RWPE2 (cell line): ENCODE measurements at regions not wholly inside any gene's neighbourhood (a gene's known extent, or its start where the extent isn't known, plus 50 kb on each side); places are given as distances from the start of the nearest gene placed in this dataset.

Source experiments
- ATAC-seq: fragments of 200-7000 bp; cut with Tn5 transposase; 3 replicates; pipeline ENCODE4 v1.9.1; 2021; ENCODE audit warnings: low read depth
- DNase-seq: peaks from one replicate; pipeline ENCODE4 v3.0.0-alpha.2; 2020; ENCODE audit warnings: low spot score
- H3K27ac ChIP-seq: fragments of 450-650 bp; 2 replicates; pipeline ENCODE4 v1.5.1; 2017; ENCODE audit warnings: mild to moderate bottlenecking; ENCODE audit not compliant: poor library complexity, severe bottlenecking
- H3K27me3 ChIP-seq: fragments of 250-450 bp; sonication (Bioruptor Pico); 2 replicates; pipeline ENCODE4 v1.5.1; 2021; ENCODE audit warnings: mild to moderate bottlenecking, moderate library complexity; ENCODE audit not compliant: insufficient read depth, poor library complexity, severe bottlenecking
- H3K36me3 ChIP-seq: fragments of 250-450 bp; sonication (Bioruptor Pico); 2 replicates; pipeline ENCODE4 v1.5.1; 2020; ENCODE audit warnings: low read depth, mild to moderate bottlenecking, moderate library complexity
- H3K4me1 ChIP-seq: fragments of 250-450 bp; sonication (Bioruptor Pico); 2 replicates; pipeline ENCODE4 v1.5.1; 2021; ENCODE audit warnings: mild to moderate bottlenecking, moderate library complexity; ENCODE audit not compliant: insufficient read depth, poor library complexity, severe bottlenecking
- H3K4me3 ChIP-seq: fragments of 250-450 bp; sonication (Bioruptor Pico); 2 replicates; pipeline ENCODE4 v1.5.1; 2021; ENCODE audit warnings: mild to moderate bottlenecking, moderate library complexity; ENCODE audit not compliant: severe bottlenecking
- H3K9me3 ChIP-seq: fragments of 250-450 bp; sonication (Bioruptor Pico); 2 replicates; pipeline ENCODE4 v1.5.1; 2021; ENCODE audit warnings: mild to moderate bottlenecking, moderate library complexity; ENCODE audit not compliant: severe bottlenecking
- CTCF ChIP-seq: fragments of 450-650 bp; IDR thresholded peaks from one replicate; pipeline ENCODE4 v1.5.1; 2017; ENCODE audit warnings: mild to moderate bottlenecking, moderate library complexity; ENCODE audit not compliant: poor library complexity, severe bottlenecking

GRCh38 chr1:90593312-90593711 is 123.8 kb downstream of the BARHL2 start:
- TF ChIP-seq CTCF, result no peak
- no peak for DNase-seq
- Histone ChIP-seq H3K4me1 (no peaks in the 10 kb centered on the region), H3K36me3 (no peaks in the 10 kb centered on the region), H3K4me3 (no peak overlapping the region), H3K27ac (no peak overlapping the region), H3K9me3 (peaks cover 2% of the 10 kb centered on the region), H3K27me3 (peaks cover 2% of the 10 kb centered on the region)
- no peak for ATAC-seq

- Histone ChIP-seq H3K27ac (no peak overlapping the region), H3K9me3 (no peaks in the 10 kb centered on the region), H3K4me3 (no peak overlapping the region), H3K27me3 (peaks cover 2% of the 10 kb centered on the region), H3K4me1 (no peaks in the 10 kb centered on the region), H3K36me3 (no peaks in the 10 kb centered on the region)
- ATAC-seq (no peak), DNase-seq (no peak)
- TF ChIP-seq CTCF, result no peak
Observed at GRCh38 chr1:90591970-90592356, 125.1 kb downstream of the BARHL2 start.

DNA sequence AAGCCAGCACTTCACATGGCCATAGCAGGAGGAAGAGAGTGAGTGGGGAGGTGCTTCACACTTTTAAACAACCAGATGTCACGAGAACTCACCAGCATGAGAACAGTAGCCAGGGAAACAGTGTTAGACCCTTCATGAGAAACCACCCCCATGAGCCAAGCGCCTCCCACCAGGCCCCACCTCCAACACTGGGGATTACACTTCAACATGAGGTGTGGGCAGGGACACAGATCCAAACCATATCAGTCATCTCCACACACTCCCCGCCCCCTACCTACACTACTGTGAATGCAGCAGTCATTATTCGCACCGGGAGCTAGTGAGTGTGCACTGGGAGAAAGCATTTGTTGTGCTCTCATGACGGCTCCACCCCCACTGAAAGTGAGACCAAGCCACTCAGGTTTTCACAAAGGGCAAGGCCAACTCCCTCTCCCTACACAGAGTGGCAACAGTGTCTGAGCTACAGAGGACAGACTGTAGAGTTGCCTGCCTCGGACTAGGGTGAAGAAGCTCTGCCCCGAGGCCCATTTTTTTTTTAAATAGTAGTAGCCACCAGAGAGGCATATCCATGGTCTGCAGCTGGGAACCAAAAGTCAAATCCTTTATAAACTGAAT is 125.6 kb downstream of the BARHL2 start:
- no peaks in the 10 kb centered on the region for H3K4me1 ChIP-seq
- H3K4me3 ChIP-seq, result no peak overlapping the region
- no peak for ATAC-seq
- peaks cover 2% of the 10 kb centered on the region for H3K27me3 ChIP-seq
- no peak for TF ChIP-seq CTCF
- no peaks in the 10 kb centered on the region for H3K36me3 ChIP-seq
- no peak for DNase-seq
- H3K27ac ChIP-seq, result no peak overlapping the region
- no peaks in the 10 kb centered on the region for H3K9me3 ChIP-seq

GRCh38 chr1:90580176-90580575 is 136.9 kb downstream of the BARHL2 start:
- ATAC-seq, result peak; percentile 71; the same call in 2 of the 3 replicates
- no peaks in the 10 kb centered on the region for H3K36me3 ChIP-seq
- TF ChIP-seq CTCF, result no peak
- peaks cover 3% of the 10 kb centered on the region for H3K27me3 ChIP-seq
- DNase-seq, result no peak
- no peaks in the 10 kb centered on the region for H3K4me1 ChIP-seq
- H3K27ac ChIP-seq, result no peak overlapping the region
- H3K9me3 ChIP-seq, result no peaks in the 10 kb centered on the region
- no peak overlapping the region for H3K4me3 ChIP-seq

- Histone ChIP-seq H3K27me3 (peaks cover 3% of the 10 kb centered on the region), H3K9me3 (no peaks in the 10 kb centered on the region), H3K36me3 (no peaks in the 10 kb centered on the region), H3K4me1 (no peaks in the 10 kb centered on the region), H3K27ac (no peak overlapping the region), H3K4me3 (no peak overlapping the region)
- TF ChIP-seq CTCF, result peak; percentile 79
- ATAC-seq (peak; percentile 65; the same call in 1 of the 3 replicates), DNase-seq (no peak)
Observed at GRCh38 chr1:90579212-90579802, 137.8 kb downstream of the BARHL2 start.
